22Rv1 (cell line): ENCODE measurements at regions not wholly inside any gene's neighbourhood (a gene's known extent, or its start where the extent isn't known, plus 50 kb on each side); places are given as distances from the start of the nearest gene placed in this dataset.

Source experiments
- CTCF ChIP-seq: fragments of 450-650 bp; IDR thresholded peaks from 2 replicates; pipeline ENCODE4 v1.5.1; 2017; ENCODE audit warnings: mild to moderate bottlenecking
- ZFX ChIP-seq: fragments of 450-650 bp; IDR thresholded peaks from 2 replicates; pipeline ENCODE4 v1.6.1; 2017; ENCODE audit warnings: antibody characterized with exemption, borderline replicate concordance

GRCh38 chr5:104178066-104178465 lies 615.5 kb upstream of the NUDT12 start:
- TF ChIP-seq CTCF (no peak), ZFX (no peak)
